Amygdala (tissue), 56 donors: ENCODE measurements at regions not wholly inside any gene's neighbourhood (a gene's known extent, or its start where the extent isn't known, plus 50 kb on each side); places are given as distances from the start of the nearest gene placed in this dataset.

Experiments
- DNase-seq, 56 donors: peaks; one replicate each; lab custom pipeline; 2025; lab: John Stamatoyannopoulos, UW

DNA sequence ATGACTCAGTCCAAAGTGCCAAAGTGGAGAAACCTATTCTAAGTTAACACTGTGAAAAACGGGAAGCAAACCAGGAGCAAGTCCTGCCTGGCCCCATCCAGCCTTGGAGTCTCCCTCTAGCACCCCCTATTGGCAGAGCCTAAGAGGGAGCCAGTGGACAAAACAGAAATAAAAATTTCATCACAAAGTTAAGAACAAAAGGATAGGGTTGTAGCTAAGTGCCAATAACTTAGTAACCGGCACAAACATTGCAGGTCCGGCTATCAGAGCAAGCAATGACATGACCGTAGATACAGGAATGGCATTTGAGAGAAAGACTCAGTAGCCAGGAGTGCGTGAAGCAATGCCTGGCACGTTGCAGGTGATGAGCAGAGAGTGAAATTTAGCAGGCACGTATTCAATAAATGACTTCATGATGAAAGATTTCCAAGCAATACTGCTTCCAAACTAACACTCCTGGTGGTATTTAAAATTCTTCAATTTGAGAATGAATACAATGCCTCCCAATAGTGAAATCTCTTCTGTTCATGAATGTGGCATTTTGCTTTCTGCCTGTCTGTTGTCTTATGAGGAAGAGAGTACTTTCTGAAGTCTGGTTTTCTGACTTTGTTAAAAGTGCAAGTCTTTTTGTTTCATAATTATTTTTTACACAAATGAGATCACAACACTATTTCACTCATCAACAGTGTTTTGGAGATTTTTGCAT, 391.0 kb downstream of the OMA1 start:
- no peak for DNase-seq

- DNase-seq, result no peak
Observed at GRCh38 chr1:58154256-58154655, 392.3 kb downstream of the OMA1 start.

GRCh38 chr1:58152697-58153096, 393.8 kb downstream of the OMA1 start:
- DNase-seq, result no peak

- DNase-seq, result no peak
Observed at GRCh38 chr1:58149271-58149812, 397.2 kb downstream of the OMA1 start.

- DNase-seq, result no peak
Observed at GRCh38 chr1:58144698-58145270, 401.7 kb downstream of the OMA1 start.

DNA sequence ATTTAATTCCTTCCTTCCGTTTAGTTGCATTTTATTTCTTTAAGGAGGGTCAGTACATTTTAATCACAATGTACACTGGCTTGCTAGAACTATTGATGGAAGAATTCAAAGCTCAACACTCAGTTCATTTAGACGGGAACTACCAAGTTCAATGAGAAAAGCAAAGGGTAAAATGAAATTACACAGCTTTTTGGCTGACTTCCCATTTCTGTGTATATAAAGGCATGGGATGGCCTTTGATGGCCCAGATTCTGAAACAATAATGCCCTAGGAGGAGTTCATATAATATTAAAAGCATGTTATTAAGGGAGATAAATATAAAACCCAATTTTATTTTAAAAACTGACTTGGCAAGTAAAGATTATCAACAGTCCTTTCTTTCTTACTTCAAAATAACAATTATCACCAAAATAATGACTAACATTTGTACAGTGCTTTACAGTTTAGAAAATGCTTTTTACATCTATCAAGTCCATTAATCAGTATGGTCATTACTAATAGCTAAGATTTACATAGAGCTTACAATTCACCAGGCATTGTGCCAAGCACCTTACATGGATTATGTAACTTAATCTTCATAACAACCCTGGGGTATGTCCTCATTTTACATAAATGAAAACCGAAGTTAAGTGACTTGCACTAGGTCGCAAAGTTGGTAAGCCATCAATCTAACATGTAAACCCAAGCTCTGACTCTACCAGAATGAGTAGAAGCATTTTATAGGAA, 402.4 kb downstream of the OMA1 start:
- no peak for DNase-seq

GRCh38 chr1:58136387-58136786, 410.1 kb downstream of the OMA1 start:
- DNase-seq, result no peak

- no peak for DNase-seq
Observed at GRCh38 chr1:58135821-58136321, 410.7 kb downstream of the OMA1 start.

DNA sequence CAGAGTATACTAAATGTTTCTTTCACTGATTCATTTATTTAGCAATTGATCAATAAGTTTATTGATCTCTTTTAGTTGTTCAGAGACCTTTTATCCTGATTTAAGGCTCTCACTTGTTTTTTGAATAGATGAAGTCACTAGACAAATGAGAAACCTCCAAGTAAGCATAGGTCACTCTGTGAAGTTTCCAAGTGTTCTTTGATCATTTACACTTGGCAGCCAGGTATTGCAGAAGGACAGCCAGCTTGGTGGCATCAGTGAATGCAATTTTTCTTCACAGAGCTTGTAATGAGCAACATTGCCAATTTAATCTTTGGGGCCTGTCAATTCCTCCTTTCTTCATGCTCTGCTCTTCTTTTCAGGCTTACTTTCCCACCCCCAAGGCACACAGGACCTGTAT, 413.0 kb downstream of the OMA1 start:
- no peak for DNase-seq

DNA sequence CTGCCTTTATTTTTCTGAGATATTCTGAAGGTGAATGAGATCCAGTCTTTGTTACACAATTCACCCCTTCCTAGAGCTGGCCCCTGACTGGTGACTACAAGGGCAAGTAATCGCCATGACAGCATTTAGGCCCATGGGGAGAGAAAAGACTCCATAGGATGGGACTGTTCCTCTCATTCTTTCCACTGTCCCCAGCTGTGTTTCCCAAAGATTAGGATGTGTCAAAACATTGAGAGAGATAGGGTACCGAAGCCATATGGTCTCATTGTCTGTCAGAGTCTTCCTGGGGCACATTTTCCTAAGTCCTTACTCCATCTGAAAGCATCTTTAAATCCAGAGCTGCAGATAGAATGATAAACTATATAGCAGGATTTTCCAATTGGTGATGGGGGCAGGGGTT, 423.5 kb downstream of the OMA1 start:
- DNase-seq, result no peak

DNA sequence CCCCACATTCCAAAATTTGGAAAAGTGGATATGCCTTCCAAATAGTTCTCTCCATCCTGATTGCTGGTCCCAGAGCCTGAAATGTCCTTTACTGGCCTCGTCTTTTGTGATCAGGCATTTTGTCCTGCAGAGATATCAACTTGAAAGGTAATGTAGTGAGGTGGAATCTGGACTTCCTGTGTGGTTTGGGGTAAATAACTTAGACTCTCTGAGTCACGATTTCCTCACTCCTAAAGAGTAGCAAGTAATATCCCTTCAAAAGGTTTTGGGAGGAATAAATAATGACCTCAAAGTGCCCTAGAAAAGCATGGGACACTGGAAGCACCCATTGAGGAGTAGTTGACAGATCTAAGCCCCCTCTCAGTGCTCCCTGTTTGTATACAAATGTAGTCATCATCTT, 426.6 kb downstream of the OMA1 start:
- DNase-seq, result no peak

DNA sequence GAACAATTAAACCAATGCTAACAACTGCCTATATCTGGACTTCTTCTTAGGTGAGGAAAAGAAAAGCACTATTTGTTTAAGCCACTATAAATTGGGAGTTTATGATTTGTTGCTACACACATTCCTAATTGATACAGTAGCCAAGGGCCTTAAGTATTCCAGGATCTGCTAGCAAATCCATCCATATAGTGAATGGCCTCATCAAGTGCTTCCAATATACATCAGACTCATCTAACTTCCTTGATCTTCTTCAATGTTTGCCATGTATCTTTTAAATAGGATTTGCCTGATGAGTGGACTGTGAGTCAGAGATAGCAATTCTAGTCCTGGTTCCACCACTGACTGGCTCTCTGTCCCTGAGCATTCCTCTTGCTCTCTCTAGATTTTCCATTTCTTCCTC, 430.2 kb downstream of the OMA1 start:
- DNase-seq, result no peak

GRCh38 chr1:58109646-58110200, 436.8 kb downstream of the OMA1 start:
- DNase-seq, result no peak

GRCh38 chr1:58108783-58109182, 437.7 kb downstream of the OMA1 start:
- no peak for DNase-seq

DNA sequence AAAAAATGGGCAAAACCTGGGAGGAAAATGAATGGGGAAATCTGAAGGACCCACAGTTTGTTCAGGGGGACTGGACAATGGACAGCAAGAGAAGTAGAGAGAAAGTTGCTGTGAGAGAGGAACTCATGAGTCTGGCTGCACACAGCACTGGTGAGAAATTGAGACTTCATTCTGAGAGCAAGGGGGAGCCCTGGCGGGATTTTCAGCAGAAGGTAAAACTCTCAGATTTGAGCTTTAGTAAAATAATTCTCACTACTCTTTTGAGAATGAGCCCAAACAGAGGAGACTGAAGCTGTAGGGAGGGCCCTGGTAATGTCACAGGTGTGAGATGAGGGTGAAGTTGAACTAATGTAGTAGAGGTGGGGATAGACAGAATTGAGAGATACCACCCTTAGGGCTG, 438.6 kb downstream of the OMA1 start:
- no peak for DNase-seq

- DNase-seq, result no peak
Observed at GRCh38 chr1:58104960-58105359, 441.6 kb downstream of the OMA1 start.

DNA sequence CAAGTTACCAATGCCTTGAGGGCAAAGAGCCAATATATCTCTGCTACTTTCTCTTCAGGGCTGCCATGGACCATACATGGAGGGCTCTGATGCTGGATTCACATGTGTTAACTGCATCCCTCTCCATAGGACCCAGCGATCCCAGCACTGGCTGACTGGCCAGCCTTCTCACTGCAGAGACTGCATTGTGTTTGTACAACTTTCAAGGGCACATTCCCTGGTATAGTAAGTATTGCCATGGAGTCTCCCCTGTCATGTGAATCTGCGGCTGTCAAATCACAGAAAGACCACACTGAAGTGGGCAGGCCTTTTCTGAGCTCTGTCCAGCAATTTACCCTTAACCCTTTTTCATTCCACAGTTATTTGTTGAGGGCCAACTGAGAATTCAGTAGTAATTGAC, 449.8 kb downstream of the OMA1 start:
- no peak for DNase-seq

- DNase-seq, result no peak
Observed at GRCh38 chr1:58095183-58095582, 451.3 kb downstream of the OMA1 start.

- no peak for DNase-seq
Observed at GRCh38 chr1:58094221-58094620, 452.3 kb downstream of the OMA1 start.

DNA sequence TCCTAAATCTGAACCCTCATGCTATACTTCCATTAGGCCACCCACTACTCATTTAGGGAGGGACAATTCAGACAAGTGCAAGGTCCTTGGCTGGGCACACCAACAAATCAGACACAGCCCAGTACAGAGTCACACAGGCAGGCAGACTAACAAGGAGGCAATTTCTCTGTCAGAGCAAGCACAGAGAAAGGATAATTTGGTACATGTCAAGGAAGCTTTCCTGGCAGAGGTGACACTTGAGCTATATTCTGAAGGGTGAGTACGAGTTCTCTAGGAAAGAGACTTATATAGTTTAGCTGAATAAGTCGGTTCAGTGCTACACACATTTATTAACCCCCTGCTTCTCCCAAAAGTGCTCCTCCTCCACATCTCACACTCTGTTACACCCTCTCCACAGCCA, 455.9 kb downstream of the OMA1 start:
- DNase-seq, result no peak

- no peak for DNase-seq
Observed at GRCh38 chr1:58089898-58090534, 456.5 kb downstream of the OMA1 start.
